Rectal smooth muscle tissue (tissue), 1 donor: ENCODE measurements at regions not wholly inside any gene's neighbourhood (a gene's known extent, or its start where the extent isn't known, plus 50 kb on each side); places are given as distances from the start of the nearest gene placed in this dataset.

Source experiments
- H3K27ac ChIP-seq: one replicate; pipeline ENCODE4 v1.7.0; 2013; ENCODE audit warnings: low read depth, low read length, inconsistent platforms
- H3K27me3 ChIP-seq: one replicate; pipeline ENCODE4 v1.7.0; 2013; ENCODE audit warnings: low read length; ENCODE audit not compliant: control insufficient read depth, insufficient read depth
- H3K36me3 ChIP-seq: one replicate; pipeline ENCODE4 v1.7.0; 2013; ENCODE audit warnings: low read length; ENCODE audit not compliant: control insufficient read depth, insufficient read depth
- H3K4me1 ChIP-seq: one replicate; pipeline ENCODE4 v1.7.0; 2013; ENCODE audit warnings: low read length; ENCODE audit not compliant: control insufficient read depth, insufficient read depth
- H3K4me3 ChIP-seq: one replicate; pipeline ENCODE4 v1.7.0; 2013; ENCODE audit warnings: low read length
- H3K9ac ChIP-seq: one replicate; pipeline ENCODE4 v1.7.0; 2013; ENCODE audit warnings: low read length

GRCh38 chr16:87173294-87173893, 143.8 kb downstream of the C16orf95 start:
- Histone ChIP-seq H3K36me3 (no peaks in the 10 kb centered on the region), H3K27me3 (no peaks in the 10 kb centered on the region), H3K4me3 (no peak overlapping the region), H3K9ac (no peak overlapping the region), H3K27ac (no peak overlapping the region), H3K4me1 (no peaks in the 10 kb centered on the region)

DNA sequence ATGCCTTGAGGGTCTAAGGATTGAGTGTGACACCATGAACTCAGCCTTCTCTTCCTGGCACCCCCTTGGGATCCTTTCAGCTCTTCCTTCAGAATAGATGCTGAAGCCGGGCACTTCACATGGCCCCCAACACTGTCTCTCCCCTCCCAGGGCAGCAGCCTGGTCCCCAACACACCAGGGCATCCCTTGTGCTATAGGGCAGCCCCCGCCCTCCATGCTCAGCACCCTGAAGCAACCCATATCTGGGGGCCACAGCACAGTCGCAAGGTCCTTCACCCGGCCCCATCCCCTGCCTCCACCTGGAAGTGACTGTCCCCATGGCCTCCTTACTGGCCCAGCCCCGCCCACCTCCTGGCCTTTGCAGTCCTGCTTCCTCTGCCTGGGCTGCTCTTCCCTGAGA, 143.1 kb downstream of the C16orf95 start:
- no peak overlapping the region for H3K27ac ChIP-seq
- H3K9ac ChIP-seq: no peak overlapping the region
- no peaks in the 10 kb centered on the region for H3K4me1 ChIP-seq
- no peak overlapping the region for H3K4me3 ChIP-seq
- no peaks in the 10 kb centered on the region for H3K27me3 ChIP-seq
- no peaks in the 10 kb centered on the region for H3K36me3 ChIP-seq

- no peaks in the 10 kb centered on the region for H3K4me1 ChIP-seq
- H3K9ac ChIP-seq: no peak overlapping the region
- no peaks in the 10 kb centered on the region for H3K27me3 ChIP-seq
- H3K4me3 ChIP-seq: no peak overlapping the region
- H3K27ac ChIP-seq: no peak overlapping the region
- H3K36me3 ChIP-seq: no peaks in the 10 kb centered on the region
These were observed 140.5 kb downstream of the C16orf95 start for GRCh38 chr16:87176735-87177134.

DNA sequence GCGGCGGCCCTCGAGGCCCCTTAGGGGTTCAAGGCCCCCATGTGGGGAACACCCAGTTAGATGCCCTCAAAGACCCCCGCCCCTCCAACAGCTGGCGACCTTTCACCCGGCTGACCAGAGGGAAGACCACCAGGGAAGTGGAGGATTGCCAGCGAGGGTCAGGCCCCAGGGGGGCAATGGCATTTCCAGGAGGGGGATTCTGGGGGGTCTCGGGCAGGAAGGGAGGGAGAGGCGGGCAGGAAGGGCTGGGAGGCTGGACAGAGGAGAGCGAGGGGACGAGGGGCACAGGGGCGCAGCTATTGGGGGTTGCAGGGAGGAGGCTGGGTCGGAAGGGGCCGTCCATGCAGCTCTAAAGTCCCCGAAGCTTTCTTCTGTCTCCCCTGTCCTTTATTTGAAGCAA, 139.5 kb downstream of the C16orf95 start:
- Histone ChIP-seq H3K4me3 (no peak overlapping the region), H3K9ac (no peak overlapping the region), H3K36me3 (no peaks in the 10 kb centered on the region), H3K27me3 (no peaks in the 10 kb centered on the region), H3K27ac (no peak overlapping the region), H3K4me1 (no peaks in the 10 kb centered on the region)

DNA sequence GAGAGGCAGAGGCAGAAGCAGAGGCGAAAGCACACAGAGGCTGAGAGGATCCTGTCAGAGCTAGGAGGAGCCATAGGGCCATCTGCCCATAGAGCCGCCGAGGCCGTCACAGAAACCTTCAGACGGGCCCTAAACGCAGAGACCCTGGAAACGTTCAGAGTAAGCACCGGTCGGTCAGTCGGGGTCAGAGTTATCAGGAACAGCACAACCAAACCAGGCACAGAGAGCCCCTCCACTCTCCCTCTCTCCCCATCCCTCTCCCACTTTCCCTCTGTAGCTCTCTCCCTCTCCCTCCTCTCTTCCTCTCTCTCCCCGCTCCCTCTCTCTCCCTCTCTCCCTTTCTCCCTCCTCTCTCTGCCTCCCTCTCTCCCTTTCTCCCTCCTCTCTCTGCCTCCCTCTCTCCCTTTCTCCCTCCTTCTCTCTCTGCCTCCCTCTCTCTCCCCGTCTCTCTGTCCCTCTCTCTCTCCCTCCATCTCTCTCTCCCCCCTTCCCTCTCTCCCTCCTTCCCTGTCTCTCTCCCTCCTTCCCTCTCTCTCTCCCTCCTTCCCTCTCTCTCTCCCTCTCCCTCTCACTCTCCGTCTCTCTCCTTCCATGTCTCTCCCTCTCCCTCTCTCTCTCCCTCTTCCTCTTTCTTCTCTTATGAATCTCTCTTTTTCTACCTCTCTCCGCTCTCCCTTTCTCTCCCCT, 138.9 kb downstream of the C16orf95 start:
- Histone ChIP-seq H3K4me1 (no peaks in the 10 kb centered on the region), H3K27ac (no peak overlapping the region), H3K9ac (no peak overlapping the region), H3K27me3 (no peaks in the 10 kb centered on the region), H3K36me3 (no peaks in the 10 kb centered on the region), H3K4me3 (peak overlapping the region; percentile 8)

DNA sequence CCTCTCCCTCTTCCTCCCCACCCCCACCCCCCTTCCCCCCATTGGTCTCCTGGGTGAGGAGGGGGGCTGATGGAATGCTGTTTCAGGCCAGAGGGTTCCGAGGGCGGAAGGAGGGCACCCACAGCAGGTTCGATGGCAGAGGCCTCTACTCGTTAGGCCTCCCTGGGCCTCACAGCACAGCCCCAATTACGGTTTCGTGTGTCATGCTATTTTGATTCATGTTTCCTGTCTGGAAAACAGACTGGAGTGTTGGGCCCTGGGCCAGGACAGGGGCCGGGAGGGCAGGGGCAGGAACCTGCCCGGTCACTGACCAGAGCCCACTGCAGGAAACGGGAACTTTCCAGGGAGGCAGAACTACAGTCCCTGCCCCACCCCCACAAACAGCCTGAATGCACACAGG, 138.2 kb downstream of the C16orf95 start:
- H3K36me3 ChIP-seq: no peaks in the 10 kb centered on the region
- H3K4me3 ChIP-seq: no peak overlapping the region
- H3K27ac ChIP-seq: no peak overlapping the region
- H3K4me1 ChIP-seq: no peaks in the 10 kb centered on the region
- no peak overlapping the region for H3K9ac ChIP-seq
- no peaks in the 10 kb centered on the region for H3K27me3 ChIP-seq

DNA sequence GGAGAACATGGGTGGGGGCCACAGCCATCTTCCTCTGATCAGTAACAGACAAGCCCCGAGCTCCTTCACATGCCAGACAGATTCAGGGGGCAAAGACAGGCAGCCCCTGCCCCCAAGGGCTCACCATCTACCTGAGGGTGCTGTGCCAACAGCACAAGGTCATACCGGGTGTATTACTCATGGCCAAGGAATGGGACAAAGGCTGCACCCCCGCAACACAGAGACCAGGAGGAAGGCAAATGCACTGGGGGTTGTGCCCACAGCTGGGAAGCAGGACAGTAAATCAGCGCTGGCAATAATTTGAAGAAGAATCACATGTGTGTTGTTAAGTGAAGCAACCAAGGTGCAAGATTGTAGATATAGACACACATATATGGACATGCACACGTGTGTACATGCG, 137.1 kb downstream of the C16orf95 start:
- H3K27ac ChIP-seq: no peak overlapping the region
- H3K4me3 ChIP-seq: no peak overlapping the region
- no peaks in the 10 kb centered on the region for H3K27me3 ChIP-seq
- no peaks in the 10 kb centered on the region for H3K4me1 ChIP-seq
- no peak overlapping the region for H3K9ac ChIP-seq
- no peaks in the 10 kb centered on the region for H3K36me3 ChIP-seq

DNA sequence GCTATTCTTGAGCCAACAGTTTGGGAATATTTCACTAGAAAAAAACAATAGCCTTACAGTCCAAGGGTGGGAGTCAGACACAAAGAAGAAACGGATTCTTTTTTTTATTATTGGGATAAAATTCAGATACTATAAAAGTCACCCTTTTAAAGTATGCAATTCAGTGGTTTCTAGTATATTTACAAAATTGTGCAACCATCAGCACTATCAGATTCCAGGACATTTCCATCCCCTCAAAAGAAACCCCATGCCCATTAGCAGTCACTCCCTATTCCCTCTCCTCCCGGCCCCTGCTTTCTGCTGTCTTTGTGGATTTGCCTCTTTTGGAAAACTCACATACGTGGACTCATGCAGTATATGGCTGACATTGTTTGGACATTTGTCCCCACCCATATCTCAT, 134.4 kb downstream of the C16orf95 start:
- H3K27ac ChIP-seq: no peak overlapping the region
- H3K27me3 ChIP-seq: no peaks in the 10 kb centered on the region
- no peaks in the 10 kb centered on the region for H3K4me1 ChIP-seq
- H3K9ac ChIP-seq: no peak overlapping the region
- no peak overlapping the region for H3K4me3 ChIP-seq
- H3K36me3 ChIP-seq: no peaks in the 10 kb centered on the region

GRCh38 chr16:87183647-87184046, 133.5 kb downstream of the C16orf95 start:
- H3K27ac ChIP-seq: no peak overlapping the region

GRCh38 chr16:87185308-87185707, 131.9 kb downstream of the C16orf95 start:
- Histone ChIP-seq H3K27ac (no peak overlapping the region), H3K27me3 (no peaks in the 10 kb centered on the region), H3K9ac (no peak overlapping the region), H3K36me3 (no peaks in the 10 kb centered on the region), H3K4me3 (no peak overlapping the region), H3K4me1 (no peaks in the 10 kb centered on the region)

More at GRCh38 chr16:87183647-87184046, 133.5 kb downstream of the C16orf95 start:
- Histone ChIP-seq H3K27me3 (no peaks in the 10 kb centered on the region), H3K36me3 (no peaks in the 10 kb centered on the region), H3K4me3 (no peak overlapping the region), H3K9ac (no peak overlapping the region), H3K4me1 (no peaks in the 10 kb centered on the region)

GRCh38 chr16:87185983-87186382, 131.2 kb downstream of the C16orf95 start:
- Histone ChIP-seq H3K27me3 (no peaks in the 10 kb centered on the region), H3K27ac (no peak overlapping the region), H3K36me3 (no peaks in the 10 kb centered on the region), H3K4me3 (no peak overlapping the region), H3K9ac (no peak overlapping the region), H3K4me1 (no peaks in the 10 kb centered on the region)

- Histone ChIP-seq H3K36me3 (no peaks in the 10 kb centered on the region), H3K4me3 (no peak overlapping the region), H3K4me1 (no peaks in the 10 kb centered on the region), H3K27ac (no peak overlapping the region), H3K27me3 (no peaks in the 10 kb centered on the region), H3K9ac (no peak overlapping the region)
These were observed 130.7 kb downstream of the C16orf95 start for GRCh38 chr16:87186446-87186845.

GRCh38 chr16:87186876-87187533, 130.2 kb downstream of the C16orf95 start:
- H3K36me3 ChIP-seq: no peaks in the 10 kb centered on the region
- no peak overlapping the region for H3K9ac ChIP-seq
- no peaks in the 10 kb centered on the region for H3K27me3 ChIP-seq
- no peak overlapping the region for H3K4me3 ChIP-seq
- no peak overlapping the region for H3K27ac ChIP-seq
- H3K4me1 ChIP-seq: no peaks in the 10 kb centered on the region
